B cell (primary cell): ENCODE measurements at regions not wholly inside any gene's neighbourhood (a gene's known extent, or its start where the extent isn't known, plus 50 kb on each side); places are given as distances from the start of the nearest gene placed in this dataset.

Experiments
- ATAC-seq: fragments of 200-7000 bp; cut with Tn5 transposase; one replicate; pipeline ENCODE4 v1.10.0; 2021; ENCODE audit warnings: low read depth, mild to moderate bottlenecking, moderate number of reproducible peaks, moderate library complexity
- CTCF ChIA-PET: fragments of 350-600 bp; sonication (Branson Sonifier 250); formaldehyde crosslinking; loops from one replicate; lab custom pipeline; 2021; ENCODE audit warnings: antibody characterized with exemption, inconsistent platforms; lab: Charles Lee
- POLR2A ChIA-PET: fragments of 350-600 bp; sonication (Branson Sonifier 250); formaldehyde crosslinking; loops from one replicate; lab custom pipeline; 2021; ENCODE audit warnings: antibody characterized with exemption; lab: Charles Lee
- DNase-seq: peaks from one replicate; pipeline ENCODE4 v3.0.0; 2013
- H2AFZ ChIP-seq: 2 replicates; pipeline ENCODE4 v1.6.1; 2012; ENCODE audit warnings: mild to moderate bottlenecking, low read depth, low read length; ENCODE audit not compliant: insufficient read depth, poor library complexity, severe bottlenecking
- H3K27ac ChIP-seq, 2 donors: 1 replicate in 1 of 2; 2 replicates in 1 of 2; pipeline ENCODE4 v1.5.1; 2012 to 2013; ENCODE audit warnings: low read length in 2 of 2, mild to moderate bottlenecking in 2 of 2, moderate library complexity in 1 of 2
- H3K27me3 ChIP-seq, 4 experiments: fragments of 200-600 bp in 1 of 4; sonication (generic) in 1 of 4; replicated peaks in 1 of 4; 1 replicate in 2 of 4; 2 replicates in 2 of 4; pipeline versions ENCODE4 v1.6.1 to v1.7.0; 2013 to 2016; ENCODE audit warnings: low read length in 3 of 4, mild to moderate bottlenecking in 2 of 4, mixed read lengths in 1 of 4, moderate library complexity in 1 of 4; ENCODE audit not compliant: insufficient read depth in 4 of 4, control insufficient read depth in 3 of 4; ENCODE audit errors: control extremely low read depth in 1 of 4
- H3K36me3 ChIP-seq, 2 experiments: replicated peaks in 1 of 2; 1 replicate in 1 of 2; 2 replicates in 1 of 2; pipeline versions ENCODE4 v1.6.1 to v1.7.1; 2013; ENCODE audit warnings: low read length in 1 of 2; ENCODE audit not compliant: insufficient read depth in 2 of 2, control insufficient read depth in 1 of 2; ENCODE audit errors: control extremely low read depth in 1 of 2, extremely low read depth in 1 of 2
- H3K4me1 ChIP-seq, 2 donors: fragments of 200-600 bp in 1 of 2; sonication (generic) in 1 of 2; 1 replicate in 1 of 2; 2 replicates in 1 of 2; pipeline versions ENCODE4 v1.5.1 to v1.6.1; 2013 to 2017; ENCODE audit warnings: low read length in 2 of 2; ENCODE audit not compliant: control insufficient read depth in 2 of 2, insufficient read depth in 2 of 2
- H3K4me2 ChIP-seq: replicated peaks from 2 replicates; pipeline ENCODE3; 2012; ENCODE audit warnings: mild to moderate bottlenecking, low read depth, low read length; ENCODE audit not compliant: poor library complexity, severe bottlenecking
- H3K4me3 ChIP-seq, 5 experiments: fragments of 200-600 bp in 1 of 5; sonication (generic) in 1 of 5; 1 replicate in 3 of 5; 2 replicates in 2 of 5; pipeline versions ENCODE4 v1.5.1 to v1.7.0; 2011 to 2016; ENCODE audit warnings: low read length in 4 of 5, mild to moderate bottlenecking in 4 of 5, low read depth in 2 of 5, control low read depth in 1 of 5, moderate library complexity in 1 of 5; ENCODE audit not compliant: insufficient read depth in 1 of 5; ENCODE audit errors: control extremely low read depth in 1 of 5, extremely low read depth in 1 of 5
- H3K79me2 ChIP-seq: fragments of 200-600 bp; sonication (generic); one replicate; pipeline ENCODE4 v1.6.0; 2016; ENCODE audit warnings: low read length; ENCODE audit not compliant: control insufficient read depth, insufficient read depth
- H3K9ac ChIP-seq: fragments of 200-600 bp; sonication (generic); 2 replicates; pipeline ENCODE4 v1.6.1; 2017; ENCODE audit warnings: mild to moderate bottlenecking, low read length, moderate library complexity
- H3K9me3 ChIP-seq, 3 donors: one replicate each; pipeline versions ENCODE4 v1.6.1 to v1.7.1; 2013; ENCODE audit warnings: low read length in 2 of 3; ENCODE audit not compliant: control insufficient read depth in 2 of 3, insufficient read depth in 1 of 3; ENCODE audit errors: control extremely low read depth in 1 of 3
- H4K20me1 ChIP-seq: 2 replicates; pipeline ENCODE4 v1.6.0; 2012; ENCODE audit warnings: mild to moderate bottlenecking, low read length; ENCODE audit not compliant: insufficient read depth, control insufficient read depth, poor library complexity, severe bottlenecking
- H3K27ac Mint-ChIP-seq: one replicate; pipeline ENCODE4 v1.8.0; 2021; ENCODE audit warnings: mixed read lengths
- H3K27me3 Mint-ChIP-seq: one replicate; pipeline ENCODE4 v1.8.0; 2021; ENCODE audit warnings: mixed read lengths
- H3K4me1 Mint-ChIP-seq: one replicate; pipeline ENCODE4 v1.8.0; 2021; ENCODE audit warnings: mixed read lengths
- H3K4me3 Mint-ChIP-seq: one replicate; pipeline ENCODE4 v1.8.0; 2021; ENCODE audit warnings: mixed read lengths
- H3K9me3 Mint-ChIP-seq: one replicate; pipeline ENCODE4 v1.8.0; 2022; ENCODE audit warnings: mixed read lengths; ENCODE audit not compliant: insufficient read depth
- EZH2 ChIP-seq: IDR thresholded peaks from 2 replicates; pipeline ENCODE4 v1.6.1; 2012; ENCODE audit warnings: borderline replicate concordance, low read depth, mild to moderate bottlenecking, moderate library complexity, low read length; ENCODE audit not compliant: insufficient read depth, poor library complexity, severe bottlenecking
- WGBS: methylation state at CpG from one replicate; pipeline ENCODE4 v1.1.5; 2013; ENCODE audit warnings: missing lambda C conversion rate; ENCODE audit not compliant: insufficient coverage; 5-methylcytosine and 5-hydroxymethylcytosine counted together
- intact Hi-C: fragments of 100-400 bp; cut with micrococcal nuclease; formaldehyde crosslinking; loops from one replicate; pipeline ENCODE4 v1.10.0; 2022
- TF ChIP-seq, protein P1 (sequence below): fragments of 200-600 bp; IDR thresholded peaks from one replicate; pipeline ENCODE4 v1.8.0; 2022; ENCODE audit warnings: antibody characterized with exemption, mild to moderate bottlenecking

DNA sequence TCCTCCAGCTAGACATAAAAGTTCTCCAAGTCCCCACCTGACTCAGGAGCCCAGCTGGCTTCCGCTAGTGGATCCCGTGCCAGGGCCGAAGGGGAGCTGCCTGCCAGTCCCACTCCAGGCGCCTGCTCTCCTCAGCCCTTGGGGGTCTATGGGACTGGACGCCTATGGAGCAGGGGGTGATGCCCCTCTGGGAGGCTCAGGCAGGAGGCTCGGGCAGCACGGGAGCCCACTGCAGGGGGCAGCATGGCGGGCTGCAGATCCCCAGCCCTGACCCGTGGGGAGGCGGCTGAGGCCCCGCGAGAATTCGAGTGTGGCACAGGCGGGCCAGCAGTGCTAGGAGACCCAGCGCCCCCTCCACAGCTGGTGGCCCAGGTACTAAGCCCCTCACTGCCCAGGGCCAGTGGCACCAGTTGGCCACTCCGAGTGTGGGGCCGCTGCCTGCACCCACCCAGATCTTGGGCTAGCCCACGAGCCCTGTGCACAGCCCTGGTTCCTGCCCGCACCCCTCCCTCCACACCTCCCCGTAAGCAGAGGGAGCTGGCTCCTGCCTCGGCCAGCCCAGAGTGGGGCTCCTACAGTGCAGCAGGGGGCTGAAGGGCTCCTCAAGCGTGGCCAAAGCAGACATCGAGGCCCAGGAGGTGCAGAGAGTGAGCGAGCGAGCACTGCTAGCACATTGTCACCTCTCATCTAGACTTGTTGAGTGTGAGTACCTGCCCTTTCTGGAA is 221.3 kb upstream of the NSMCE3 start:
- no peaks in the 10 kb centered on the region for H3K9me3 Mint-ChIP-seq
- no peak for DNase-seq
- H3K27me3 ChIP-seq: no peaks in the 10 kb centered on the region
- ChIA-PET POLR2A (no interaction called here), CTCF (no interaction called here)
- TF ChIP-seq, protein P1, sequence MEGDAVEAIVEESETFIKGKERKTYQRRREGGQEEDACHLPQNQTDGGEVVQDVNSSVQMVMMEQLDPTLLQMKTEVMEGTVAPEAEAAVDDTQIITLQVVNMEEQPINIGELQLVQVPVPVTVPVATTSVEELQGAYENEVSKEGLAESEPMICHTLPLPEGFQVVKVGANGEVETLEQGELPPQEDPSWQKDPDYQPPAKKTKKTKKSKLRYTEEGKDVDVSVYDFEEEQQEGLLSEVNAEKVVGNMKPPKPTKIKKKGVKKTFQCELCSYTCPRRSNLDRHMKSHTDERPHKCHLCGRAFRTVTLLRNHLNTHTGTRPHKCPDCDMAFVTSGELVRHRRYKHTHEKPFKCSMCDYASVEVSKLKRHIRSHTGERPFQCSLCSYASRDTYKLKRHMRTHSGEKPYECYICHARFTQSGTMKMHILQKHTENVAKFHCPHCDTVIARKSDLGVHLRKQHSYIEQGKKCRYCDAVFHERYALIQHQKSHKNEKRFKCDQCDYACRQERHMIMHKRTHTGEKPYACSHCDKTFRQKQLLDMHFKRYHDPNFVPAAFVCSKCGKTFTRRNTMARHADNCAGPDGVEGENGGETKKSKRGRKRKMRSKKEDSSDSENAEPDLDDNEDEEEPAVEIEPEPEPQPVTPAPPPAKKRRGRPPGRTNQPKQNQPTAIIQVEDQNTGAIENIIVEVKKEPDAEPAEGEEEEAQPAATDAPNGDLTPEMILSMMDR: no peak
- no peak for TF ChIP-seq EZH2
- H3K4me2 ChIP-seq: no peak overlapping the region
- H3K4me3 ChIP-seq: no peak overlapping the region
- H3K27me3 Mint-ChIP-seq: no peaks in the 10 kb centered on the region
- no peaks in the 10 kb centered on the region for H3K4me1 Mint-ChIP-seq
- H3K79me2 ChIP-seq: no peaks in the 10 kb centered on the region
- WGBS: 95% methylated on average over 25 of the region's 25 CpGs
- H3K4me1 ChIP-seq: no peaks in the 10 kb centered on the region
- H3K4me3 Mint-ChIP-seq: no peak overlapping the region
- no peak overlapping the region for H2AFZ ChIP-seq
- H3K27ac Mint-ChIP-seq: no peak overlapping the region
- no peak overlapping the region for H3K27ac ChIP-seq
- no peaks in the 10 kb centered on the region for H4K20me1 ChIP-seq
- ATAC-seq: no peak
- peaks cover 0 to 13% (median 0%) of the 10 kb centered on the region in 3 donors for H3K9me3 ChIP-seq
- H3K36me3 ChIP-seq: no peaks in the 10 kb centered on the region
- intact Hi-C loops: no loop called here
- H3K9ac ChIP-seq: no peak overlapping the region

DNA sequence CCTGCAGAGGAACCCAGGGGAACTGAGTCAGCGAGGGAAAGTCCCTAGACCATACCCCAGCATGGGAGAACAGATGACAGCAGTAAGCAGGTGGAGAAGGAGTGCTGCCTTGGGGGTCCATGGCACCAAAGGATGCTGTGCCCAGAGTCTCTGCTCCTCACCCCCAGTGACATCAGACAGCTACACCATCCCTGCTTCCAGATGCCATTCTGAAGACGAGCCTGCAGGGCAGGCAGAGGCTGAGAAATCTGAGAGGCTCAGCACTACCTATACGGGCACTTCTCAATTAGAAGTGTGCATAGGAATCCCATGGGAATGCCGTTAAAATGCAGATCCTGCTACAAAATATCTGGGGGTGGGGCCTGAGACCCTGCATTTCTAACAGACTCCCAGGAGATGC is 211.3 kb upstream of the NSMCE3 start:
- Mint-ChIP-seq H3K4me1 (no peaks in the 10 kb centered on the region), H3K9me3 (peaks cover 3% of the 10 kb centered on the region), H3K4me3 (no peak overlapping the region), H3K27ac (no peak overlapping the region), H3K27me3 (no peaks in the 10 kb centered on the region)
- CTCF ChIA-PET: no interaction called here
- H3K4me2 ChIP-seq: no peak overlapping the region
- no peaks in the 10 kb centered on the region for H3K36me3 ChIP-seq
- no peak for TF ChIP-seq EZH2
- TF ChIP-seq, protein P1: no peak
- H4K20me1 ChIP-seq: no peaks in the 10 kb centered on the region
- H3K9me3 ChIP-seq: peaks cover 0 to 6% (median 0%) of the 10 kb centered on the region in 3 donors
- H3K4me1 ChIP-seq: no peaks in the 10 kb centered on the region
- WGBS: 76% methylated on average over 3 of the region's 4 CpGs
- no peaks in the 10 kb centered on the region for H3K27me3 ChIP-seq
- H3K79me2 ChIP-seq: no peaks in the 10 kb centered on the region
- H2AFZ ChIP-seq: no peak overlapping the region
- no peak overlapping the region for H3K9ac ChIP-seq
- H3K27ac ChIP-seq: no peak overlapping the region
- POLR2A ChIA-PET: no interaction called here
- intact Hi-C loops: no loop called here
- no peak overlapping the region for H3K4me3 ChIP-seq
- no peak for DNase-seq
- ATAC-seq: no peak
